GM19351 (cell line): ENCODE measurements at regions not wholly inside any gene's neighbourhood (a gene's known extent, or its start where the extent isn't known, plus 50 kb on each side); places are given as distances from the start of the nearest gene placed in this dataset.

Experiments
- ATAC-seq: cut with Tn5 transposase; IDR thresholded peaks from one replicate; pipeline ENCODE4 v1.9.1; 2021; ENCODE audit warnings: mild to moderate bottlenecking, moderate library complexity; ENCODE audit not compliant: unreplicated experiment

GRCh38 chr4:186018261-186018660 is 50.7 kb upstream of the TLR3 start:
- ATAC-seq: no peak

DNA sequence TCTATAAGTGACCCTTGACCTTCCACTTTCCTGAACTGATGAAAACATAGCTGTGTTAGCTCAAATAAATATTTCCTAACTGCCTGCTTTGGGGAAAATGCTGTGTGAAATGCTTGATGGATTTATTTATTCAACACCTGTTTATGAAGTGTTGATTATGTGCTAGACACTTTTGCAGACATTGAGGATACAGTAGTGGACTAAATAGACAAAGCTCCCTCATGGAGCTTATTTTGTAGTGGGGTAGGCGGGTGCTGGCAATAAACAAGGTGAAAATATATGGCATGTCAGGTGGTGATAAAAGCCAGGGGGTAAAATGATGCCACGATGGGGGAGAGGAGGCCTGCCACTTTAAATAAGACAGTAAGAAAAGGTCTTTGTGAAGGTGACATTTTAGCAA is 50.2 kb upstream of the TLR3 start:
- no peak for ATAC-seq
